A172 (cell line): ENCODE measurements at regions not wholly inside any gene's neighbourhood (a gene's known extent, or its start where the extent isn't known, plus 50 kb on each side); places are given as distances from the start of the nearest gene placed in this dataset.
A peak's percentile ranks its signal among the peaks of the same experiment; 100 is the strongest.

Experiments
- DNase-seq: peaks from one replicate; pipeline ENCODE4 v3.0.0-alpha.2; 2015; ENCODE audit warnings: low spot score

DNA sequence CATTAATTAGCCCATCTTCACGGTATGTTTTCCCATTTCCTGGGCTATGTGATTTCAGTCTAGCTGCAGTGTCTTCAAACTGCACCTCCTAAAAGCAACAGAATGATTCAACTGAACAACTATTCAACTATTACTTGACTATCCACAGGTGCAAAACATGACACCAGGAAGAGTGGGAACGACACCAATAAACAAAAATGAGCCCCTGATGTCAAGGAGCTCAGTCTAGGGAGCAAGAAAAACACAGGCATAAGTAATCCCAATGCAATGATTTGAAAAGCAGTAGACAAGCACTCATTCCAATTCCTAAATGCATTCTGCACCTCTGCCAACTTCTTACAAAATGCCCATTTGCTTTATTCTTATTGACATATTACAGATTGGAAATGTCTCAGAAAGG lies 285.6 kb downstream of the ETS1 start:
- no peak for DNase-seq

DNA sequence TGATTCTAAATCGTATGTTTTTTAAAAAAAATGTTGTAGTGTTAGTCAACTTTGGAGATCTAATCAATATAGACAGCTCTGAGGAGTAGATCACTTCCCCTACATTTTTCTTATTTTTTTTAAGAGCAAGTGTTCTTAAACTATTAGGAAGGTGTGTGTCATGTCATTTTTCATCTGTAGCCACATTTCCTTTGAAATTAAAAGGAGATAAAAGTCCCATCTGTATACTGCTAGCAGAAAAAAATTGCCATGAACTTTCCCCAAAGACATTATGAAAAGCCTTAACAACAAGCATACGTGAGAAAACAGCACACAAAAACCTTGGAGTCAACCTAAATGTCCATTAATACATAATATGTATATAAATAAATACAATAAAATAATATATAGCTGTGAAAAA lies 286.6 kb downstream of the ETS1 start:
- no peak for DNase-seq

DNA sequence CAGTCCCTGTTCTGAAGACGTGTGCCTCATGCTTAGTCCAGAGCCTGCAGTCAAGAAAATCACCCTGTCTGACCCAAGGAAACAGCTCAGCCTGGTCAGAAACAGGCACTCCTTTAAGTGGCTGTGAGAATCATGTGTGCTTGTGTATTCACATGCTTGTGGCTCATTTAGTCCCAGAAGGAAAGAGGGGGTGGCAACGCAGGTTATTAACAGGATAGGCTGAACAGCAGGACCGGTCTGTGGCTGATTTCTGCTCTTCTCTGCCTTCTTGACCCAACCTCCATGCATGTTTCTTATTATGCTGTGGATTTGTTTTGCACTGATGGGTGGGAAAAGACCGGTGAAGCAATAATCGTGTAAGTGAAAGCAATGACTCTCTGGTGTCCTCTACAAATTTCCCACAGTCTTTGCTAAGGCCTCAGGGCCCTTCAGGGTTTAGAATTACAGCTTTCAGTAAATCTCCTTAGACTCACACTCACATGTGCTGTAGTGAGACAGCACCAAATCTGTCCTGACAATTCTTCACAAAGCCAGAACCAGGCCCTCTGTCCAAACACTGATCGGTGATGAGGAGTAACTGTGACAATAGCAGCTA lies 288.1 kb downstream of the ETS1 start:
- DNase-seq = no peak

DNA sequence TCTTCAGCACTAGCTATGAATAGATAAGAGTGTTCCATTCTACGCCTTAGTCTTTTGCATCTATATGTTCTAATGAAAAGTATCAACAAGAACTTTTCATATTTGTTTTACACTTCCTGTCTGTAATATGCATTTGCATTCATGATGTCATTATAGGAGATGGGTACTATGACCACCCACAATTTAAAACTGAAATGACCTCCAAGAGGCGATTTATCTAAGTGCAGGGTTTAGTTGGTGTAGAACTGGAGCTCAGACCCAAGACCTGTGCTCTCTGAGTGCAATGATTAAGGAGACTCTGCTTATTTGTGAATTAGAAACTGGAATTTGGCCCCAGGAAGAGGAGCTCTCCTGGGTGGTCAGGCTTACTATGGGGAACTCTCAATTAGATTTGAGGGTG lies 289.1 kb downstream of the ETS1 start:
- no peak for DNase-seq

DNA sequence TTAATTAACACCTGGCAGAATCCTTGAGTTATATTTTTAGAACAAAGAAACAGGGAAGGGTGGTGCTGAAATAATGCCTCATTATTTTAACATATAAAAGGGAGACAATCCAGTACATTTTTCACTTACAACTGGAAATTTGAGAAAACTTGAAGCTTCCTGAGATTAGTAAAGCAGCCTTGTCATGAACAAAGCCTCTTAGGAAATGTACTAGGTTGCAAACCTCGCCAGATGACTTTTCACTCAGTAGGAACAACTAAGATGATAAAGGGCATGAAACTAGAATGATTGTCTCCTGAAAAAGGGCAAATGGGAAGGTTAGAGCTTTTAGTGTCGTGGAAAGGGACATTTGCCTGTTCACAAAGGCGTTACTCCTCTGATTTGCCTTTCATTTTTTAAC lies 289.6 kb downstream of the ETS1 start:
- DNase-seq = no peak

DNA sequence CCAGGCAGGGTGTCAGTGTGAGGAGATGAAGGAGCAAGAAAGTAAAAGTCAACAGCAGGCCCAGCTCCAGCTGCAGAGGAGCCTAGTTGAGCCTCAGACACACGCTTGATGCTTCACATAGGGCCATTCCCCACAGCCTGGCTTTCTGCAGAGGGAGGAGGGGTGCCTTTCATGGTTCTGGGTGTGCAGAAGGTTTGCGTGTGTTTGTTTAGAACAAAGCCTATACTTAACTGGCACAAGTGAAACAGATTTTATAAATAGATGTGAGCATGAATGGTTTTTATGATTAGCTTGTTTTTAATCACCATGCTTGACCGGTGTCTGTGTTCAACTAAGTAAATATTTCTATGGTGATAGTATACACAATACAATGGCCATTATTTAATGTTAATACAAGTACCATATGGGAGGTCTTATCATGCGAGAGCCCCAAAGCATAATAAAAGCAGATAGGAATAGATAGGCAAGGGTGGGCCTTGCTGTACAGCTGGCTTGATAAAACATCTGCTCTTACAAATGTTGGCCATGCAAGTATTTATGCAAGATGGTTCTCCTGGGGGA lies 290.2 kb downstream of the ETS1 start:
- no peak for DNase-seq

DNA sequence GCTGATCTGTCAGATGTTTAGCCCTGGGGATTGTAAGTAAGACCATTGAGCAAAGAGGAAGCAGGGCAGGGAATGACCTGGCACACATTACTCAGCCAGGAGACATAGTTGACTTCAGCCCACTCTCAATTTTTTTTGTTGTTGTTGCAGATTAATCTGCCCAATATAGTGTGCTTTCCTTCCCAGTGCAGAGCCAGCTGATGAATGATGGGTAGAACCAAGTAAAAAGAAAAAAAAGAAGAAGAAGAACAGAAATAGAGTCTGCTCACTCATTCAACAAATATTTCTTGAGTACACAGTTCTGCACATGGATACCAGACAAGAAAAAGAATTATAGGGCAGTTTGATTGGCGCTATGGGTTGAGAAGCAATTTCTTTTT lies 292.7 kb downstream of the ETS1 start:
- DNase-seq = no peak

DNA sequence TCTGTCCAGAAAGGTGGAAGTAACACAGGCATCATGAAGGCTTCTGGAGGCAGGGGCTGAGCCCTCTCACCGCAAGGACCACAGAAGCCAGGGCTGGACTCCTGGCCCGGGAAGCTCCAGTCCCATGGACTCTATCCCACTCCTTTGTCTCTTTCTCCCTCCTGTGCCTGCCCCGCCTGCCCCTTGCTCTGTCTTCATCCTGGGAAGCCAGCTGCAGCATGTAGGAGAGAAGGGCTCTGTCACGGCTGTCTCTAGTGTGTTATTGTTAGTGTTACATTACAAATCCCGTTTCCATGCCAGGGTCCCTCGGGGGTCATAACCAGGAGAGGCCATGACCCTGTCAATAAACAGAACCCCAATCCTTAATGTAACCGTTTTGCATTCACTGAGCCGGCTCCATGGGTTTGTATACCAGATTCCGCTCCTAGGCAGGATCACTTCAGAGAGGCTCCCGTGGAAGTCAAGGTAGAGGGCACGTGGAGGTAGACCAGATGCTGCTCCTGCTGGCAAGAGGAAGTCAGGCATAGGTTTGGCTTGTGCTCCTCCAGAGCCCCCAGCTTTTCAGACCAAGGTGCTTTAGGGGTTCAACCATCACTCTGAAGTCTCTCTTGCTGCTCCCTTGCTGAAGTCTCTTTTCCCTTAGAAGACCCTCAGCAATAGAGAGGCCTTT lies 293.2 kb downstream of the ETS1 start:
- DNase-seq = no peak

DNA sequence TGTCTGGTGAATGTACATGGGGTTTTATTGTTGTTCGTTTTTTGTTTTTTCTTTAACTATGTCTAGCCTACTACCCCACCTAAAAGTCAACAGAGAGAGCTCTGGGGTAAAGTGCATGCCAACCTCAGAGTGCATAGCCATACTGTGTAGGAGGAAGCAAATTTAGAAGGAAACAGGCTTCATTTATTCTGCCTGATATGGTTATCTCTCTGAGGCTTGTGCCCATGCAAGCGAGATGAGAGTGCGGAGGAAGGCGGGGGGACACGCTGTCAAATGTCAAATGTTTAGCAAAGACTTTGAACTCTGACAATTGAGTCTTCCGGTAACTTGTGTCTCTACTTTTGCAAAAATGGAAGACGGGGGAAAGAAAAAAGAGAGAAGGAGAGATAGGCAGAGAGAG lies 295.5 kb downstream of the ETS1 start:
- no peak for DNase-seq

DNA sequence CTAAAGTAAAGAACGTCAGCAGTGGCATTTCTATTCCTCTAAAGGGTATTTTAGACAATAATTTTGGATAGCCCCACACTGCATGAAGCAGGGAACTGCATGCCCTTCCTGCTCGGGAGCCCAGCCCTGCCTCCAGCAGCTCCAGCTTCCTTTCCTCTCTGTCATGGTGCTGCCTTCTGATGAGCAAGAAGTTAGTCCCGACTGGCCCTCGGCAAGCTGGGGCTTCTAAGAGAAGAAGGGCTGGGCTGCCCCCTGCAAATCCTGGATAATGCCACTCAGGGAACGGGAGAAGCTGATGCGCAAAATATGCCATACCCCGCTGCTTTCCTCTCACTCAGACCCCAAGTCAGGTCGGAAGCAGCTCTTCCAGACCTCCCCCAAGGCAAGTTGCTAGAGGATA lies 296.4 kb downstream of the ETS1 start:
- DNase-seq = no peak

DNA sequence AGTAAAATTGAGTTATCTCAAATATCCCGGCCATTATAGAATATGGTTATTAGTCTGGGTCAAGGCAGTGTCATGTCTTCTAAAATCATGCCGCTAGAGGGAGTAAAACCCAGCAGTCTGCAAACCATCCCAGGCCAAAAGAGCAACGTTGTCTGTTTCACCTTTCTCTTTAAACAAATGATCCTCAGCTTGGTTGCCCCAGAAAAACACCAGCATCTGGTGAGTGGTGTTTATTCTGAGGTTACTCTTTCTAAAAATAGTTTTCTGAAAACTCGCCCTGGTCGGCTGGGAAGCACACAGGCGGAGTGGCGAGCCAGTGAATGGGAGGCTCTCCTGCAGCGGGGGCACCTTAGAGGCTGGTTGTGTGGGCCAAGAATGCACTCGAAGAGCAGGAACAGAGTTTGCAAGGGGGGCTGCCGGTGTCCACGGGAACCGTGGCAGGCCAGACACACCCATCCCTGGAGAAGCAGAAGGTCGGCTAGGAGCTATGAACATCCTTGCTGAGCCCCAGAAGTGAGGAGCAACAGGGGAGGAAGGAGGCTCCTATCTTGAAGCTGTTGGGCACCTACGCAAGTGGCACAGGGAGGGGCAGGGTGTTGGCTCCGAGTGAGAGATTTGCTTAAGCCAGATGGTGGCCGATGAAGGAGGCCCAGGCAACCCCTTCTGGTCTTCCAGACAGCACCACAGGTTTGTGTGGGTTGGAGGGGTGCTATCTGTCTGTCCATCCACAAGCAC lies 297.1 kb downstream of the ETS1 start:
- peak; percentile 64 for DNase-seq

DNA sequence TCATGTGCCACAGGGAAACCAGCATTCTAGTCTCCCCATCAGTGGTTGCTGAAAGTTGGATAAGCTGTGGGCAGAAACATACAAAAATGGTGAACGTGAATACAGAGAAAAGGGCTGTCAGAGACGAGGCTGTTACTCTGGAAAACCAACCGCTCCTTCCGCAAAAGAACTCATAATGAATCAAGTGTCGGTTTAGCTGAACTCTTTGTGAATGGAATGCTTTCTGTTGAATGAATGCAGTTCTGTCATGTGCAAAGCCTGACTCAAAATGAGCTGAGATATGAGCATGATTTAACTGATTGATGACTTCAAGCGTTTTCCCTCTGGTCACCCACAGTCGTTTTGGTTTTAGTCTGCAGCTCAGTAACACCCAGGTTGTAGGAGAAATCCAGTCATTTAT lies 298.3 kb downstream of the ETS1 start:
- no peak for DNase-seq

DNA sequence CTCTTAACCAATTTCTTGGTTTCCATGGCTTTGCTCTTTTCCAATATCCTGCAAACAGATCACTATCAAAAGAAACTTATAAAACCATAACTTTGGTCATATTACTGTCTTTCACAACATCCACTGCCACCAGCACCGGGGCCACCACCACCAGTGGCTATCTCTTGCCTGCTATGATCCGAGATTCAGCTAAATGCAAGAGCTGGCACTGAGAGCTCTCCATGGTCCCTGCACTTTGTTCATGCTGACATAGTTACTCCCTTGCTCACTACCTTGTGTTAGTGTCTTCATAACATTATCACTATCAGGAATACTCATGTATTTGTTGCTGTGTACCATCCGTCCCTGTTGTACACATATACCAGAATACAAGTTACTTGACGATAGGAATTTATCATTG lies 299.0 kb downstream of the ETS1 start:
- peak; percentile 1 for DNase-seq

DNA sequence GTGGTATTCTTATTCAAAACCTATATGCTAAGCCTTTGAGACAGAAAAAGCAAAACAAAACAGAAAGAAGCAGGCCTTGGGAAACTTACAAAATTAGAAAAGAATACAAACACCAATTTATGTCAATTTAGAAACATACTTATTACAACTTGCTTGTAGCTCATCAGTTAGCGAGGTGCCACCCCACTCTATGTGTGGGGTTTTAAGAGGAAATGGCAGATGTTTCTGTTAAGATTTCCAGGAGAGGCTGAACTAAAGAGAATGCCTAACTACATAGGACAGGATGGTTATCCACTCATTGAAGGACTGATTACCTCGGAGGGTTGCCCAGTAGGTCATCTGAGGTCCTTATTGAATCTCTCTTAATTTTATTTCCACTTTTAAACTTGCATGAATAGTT lies 302.0 kb downstream of the ETS1 start:
- DNase-seq = no peak

DNA sequence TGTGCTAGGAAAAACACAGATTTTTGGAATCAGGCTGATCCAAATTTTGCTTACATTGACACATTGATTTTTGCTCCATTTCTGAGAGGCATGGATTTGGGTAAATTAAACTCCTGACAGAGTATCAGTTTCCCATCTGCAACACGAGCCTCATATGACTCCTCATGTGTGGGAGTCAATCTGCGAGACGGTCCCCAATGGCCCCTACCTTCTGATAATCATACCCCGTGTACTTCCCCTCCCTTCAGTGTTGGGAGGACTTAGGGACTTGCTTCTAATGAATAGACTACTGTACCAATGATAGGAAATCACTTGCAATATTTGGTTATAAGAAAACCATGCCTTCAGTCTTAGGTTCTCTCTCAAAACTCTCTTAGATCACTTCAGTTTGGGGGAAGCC lies 302.7 kb downstream of the ETS1 start:
- DNase-seq = no peak

DNA sequence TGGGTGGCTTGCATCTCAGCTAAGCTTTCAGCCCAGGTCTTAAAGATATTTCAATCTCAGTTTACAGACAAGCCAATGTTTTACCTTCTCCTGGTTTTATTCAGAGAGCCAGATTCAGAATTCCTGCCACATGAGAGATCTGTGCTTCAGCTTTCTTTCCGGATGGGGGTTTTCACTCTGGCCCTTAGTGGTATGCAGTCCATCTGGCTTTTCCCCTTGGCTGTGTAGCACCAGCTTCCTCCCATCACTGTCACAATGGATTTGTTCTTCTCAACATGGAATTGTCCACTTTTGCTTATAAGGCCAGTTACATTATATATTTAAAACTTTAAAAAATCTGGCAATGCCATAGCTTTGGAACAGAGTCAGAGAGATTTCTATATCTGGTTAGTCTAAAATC lies 303.9 kb downstream of the ETS1 start:
- no peak for DNase-seq

DNA sequence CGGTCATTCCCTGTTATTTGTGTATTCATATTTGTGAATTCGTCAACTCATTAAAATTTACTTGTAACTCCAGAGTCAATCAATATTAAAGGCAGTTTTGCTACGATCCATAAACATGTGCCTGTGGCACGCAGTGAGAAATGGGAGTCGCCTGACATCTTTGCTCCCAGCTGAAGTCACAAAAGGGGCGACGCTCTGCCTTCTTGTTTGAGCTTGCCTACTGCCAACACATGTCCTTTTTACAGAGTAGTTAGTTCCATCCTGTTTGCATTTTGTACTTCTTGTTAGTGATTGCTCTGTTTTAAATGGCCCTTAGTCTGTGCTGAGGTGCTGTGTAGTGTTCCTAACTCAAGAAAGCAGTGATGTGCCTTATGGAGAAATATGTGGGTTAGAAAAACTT lies 305.3 kb downstream of the ETS1 start:
- DNase-seq = no peak

DNA sequence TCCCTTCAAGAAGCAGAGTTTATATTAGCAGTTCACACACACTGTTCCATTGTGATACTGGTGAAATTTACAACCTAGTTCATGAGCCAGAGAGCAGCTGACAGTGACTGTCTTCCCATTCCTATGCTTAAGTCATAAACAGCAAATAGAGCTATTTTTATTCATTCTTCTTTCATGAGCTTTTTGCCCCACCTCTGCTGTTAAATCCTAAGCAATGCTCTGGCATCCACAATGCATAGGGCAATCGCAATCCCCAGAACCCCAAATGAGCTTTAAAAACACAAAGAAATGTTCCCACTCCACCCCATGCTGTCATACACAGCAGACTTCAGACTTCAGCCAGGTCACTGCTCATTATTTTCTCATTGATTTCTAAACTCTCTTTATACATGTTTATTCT lies 307.5 kb downstream of the ETS1 start:
- DNase-seq = peak; percentile 18

DNA sequence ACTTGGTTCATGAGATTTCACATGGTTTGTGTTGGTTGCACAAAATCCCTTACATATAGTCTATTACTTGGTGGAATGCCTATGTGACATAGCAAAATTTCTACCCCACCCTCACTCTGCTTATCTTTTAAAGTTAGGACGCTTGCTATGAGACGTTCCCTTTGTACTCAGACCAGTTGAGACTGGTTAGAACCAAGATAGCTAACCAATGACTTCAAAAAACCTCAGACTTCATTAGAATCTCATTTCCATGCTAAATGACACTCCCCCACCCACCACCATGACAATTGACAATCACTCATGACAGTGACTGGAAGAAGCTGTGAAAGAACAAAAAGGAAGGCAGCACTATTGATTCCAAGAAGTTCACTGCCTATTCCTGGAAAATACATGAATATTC lies 313.6 kb downstream of the ETS1 start:
- DNase-seq = no peak

DNA sequence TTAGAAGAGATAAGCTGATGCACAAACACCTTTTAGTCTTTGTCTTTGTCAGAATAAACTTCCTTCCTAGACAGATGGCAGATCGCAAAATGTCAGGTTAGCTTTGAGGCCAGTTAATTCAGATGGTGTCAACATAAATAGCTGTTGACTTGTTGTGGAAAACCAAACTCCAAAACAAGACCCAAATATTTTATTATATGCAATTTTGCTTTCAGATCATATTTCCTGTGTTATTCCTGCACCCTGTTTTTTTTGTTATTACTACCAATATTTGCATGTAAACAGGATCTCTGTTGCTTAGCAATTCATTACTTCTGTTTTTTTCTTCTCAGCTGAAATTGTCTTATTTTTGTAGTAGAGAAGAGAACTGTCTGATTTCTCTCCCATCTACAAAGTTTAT lies 316.0 kb downstream of the ETS1 start:
- no peak for DNase-seq

DNA sequence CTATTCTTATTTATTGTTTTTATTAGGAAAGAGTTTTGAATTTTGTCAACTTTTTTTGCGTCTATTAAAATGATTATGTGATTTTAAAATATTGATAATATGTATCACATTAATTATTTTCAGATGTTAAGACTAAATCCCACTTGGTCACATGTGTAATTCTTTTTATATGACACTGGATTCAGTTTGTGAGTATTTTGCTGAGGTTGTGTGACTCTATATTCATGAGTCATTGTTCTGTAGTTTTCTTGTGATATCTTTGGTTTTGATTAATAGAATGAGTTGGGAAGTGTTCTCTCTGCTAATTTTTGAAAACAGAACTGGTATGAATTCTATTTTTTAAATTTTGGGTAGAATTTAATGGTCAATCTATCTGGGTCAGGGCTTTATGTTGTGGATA lies 317.9 kb downstream of the ETS1 start:
- DNase-seq = no peak

DNA sequence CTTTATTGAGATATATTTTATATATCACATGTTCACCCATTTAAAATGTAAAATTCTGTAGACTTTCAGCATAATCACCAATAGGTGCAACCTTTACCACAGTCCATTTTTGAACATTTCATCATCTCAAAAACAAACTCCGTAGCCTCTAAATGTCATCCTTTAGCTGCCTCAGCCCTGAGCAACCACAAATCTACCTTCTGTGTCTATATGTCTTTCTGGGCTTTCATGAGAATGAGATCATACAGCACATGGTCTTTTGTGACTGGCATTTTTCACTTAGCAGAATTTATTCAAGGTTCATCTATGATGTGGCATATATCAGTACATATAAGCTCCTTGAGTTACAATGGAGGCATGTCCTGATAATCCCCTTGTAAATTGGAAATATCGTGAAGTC lies 320.5 kb downstream of the ETS1 start:
- DNase-seq = no peak
